CD4-positive, alpha-beta memory T cell (primary cell): ENCODE measurements at regions not wholly inside any gene's neighbourhood (a gene's known extent, or its start where the extent isn't known, plus 50 kb on each side); places are given as distances from the start of the nearest gene placed in this dataset.
"Not testable (repeated sequence)": the region's sequence is repeated elsewhere in the genome, so short reads cannot be mapped to it uniquely, and the experiment has no call there.

Experiments
- CTCF ChIA-PET: fragments of 350-600 bp; sonication (Branson Sonifier 250); formaldehyde crosslinking; loops from one replicate; lab custom pipeline; 2021; ENCODE audit warnings: inconsistent platforms; ENCODE audit not compliant: partially characterized antibody; lab: Charles Lee
- POLR2A ChIA-PET: fragments of 350-600 bp; sonication (Branson Sonifier 250); formaldehyde crosslinking; loops from one replicate; lab custom pipeline; 2021; ENCODE audit not compliant: partially characterized antibody; lab: Charles Lee
- DNase-seq, 5 donors: peaks; one replicate each; pipeline versions ENCODE4 v3.0.0 to v3.0.0-alpha.2; 2020 to 2022; ENCODE audit warnings: mixed read lengths in 1 of 5
- H3K27ac ChIP-seq: one replicate; pipeline ENCODE4 v1.7.0; 2013; ENCODE audit warnings: low read depth, low read length
- H3K27me3 ChIP-seq: 2 replicates; pipeline ENCODE4 v1.7.0; 2013; ENCODE audit warnings: mild to moderate bottlenecking, low read length, moderate library complexity; ENCODE audit not compliant: insufficient read depth
- H3K36me3 ChIP-seq: 2 replicates; pipeline ENCODE4 v1.7.0; 2013; ENCODE audit warnings: mild to moderate bottlenecking, low read length, moderate library complexity; ENCODE audit not compliant: insufficient read depth
- H3K4me1 ChIP-seq: 2 replicates; pipeline ENCODE4 v1.7.0; 2013; ENCODE audit warnings: mild to moderate bottlenecking, low read length, moderate library complexity; ENCODE audit not compliant: insufficient read depth
- H3K4me3 ChIP-seq, 2 donors: one replicate each; pipeline ENCODE4 v1.7.0; 2013; ENCODE audit warnings: low read length in 2 of 2, mild to moderate bottlenecking in 1 of 2
- H3K9me3 ChIP-seq, 2 donors: one replicate each; pipeline ENCODE4 v1.7.0; 2013; ENCODE audit warnings: low read length in 2 of 2, control low read depth in 1 of 2; ENCODE audit not compliant: control insufficient read depth in 1 of 2
- H3K27ac Mint-ChIP-seq, 7 donors: one replicate each; pipeline ENCODE4 v1.8.0; 2020 to 2021; ENCODE audit warnings: mixed read lengths in 7 of 7, mild to moderate bottlenecking in 6 of 7, inconsistent platforms in 3 of 7, moderate library complexity in 3 of 7
- H3K27me3 Mint-ChIP-seq, 2 donors: one replicate each; pipeline ENCODE4 v1.8.0; 2020 to 2021; ENCODE audit warnings: mixed read lengths in 2 of 2
- H3K36me3 Mint-ChIP-seq, 2 donors: one replicate each; pipeline ENCODE4 v1.8.0; 2020 to 2021; ENCODE audit warnings: mixed read lengths in 2 of 2, inconsistent platforms in 1 of 2, mild to moderate bottlenecking in 1 of 2
- H3K4me1 Mint-ChIP-seq, 4 donors: one replicate each; pipeline ENCODE4 v1.8.0; 2020 to 2021; ENCODE audit warnings: mixed read lengths in 4 of 4, mild to moderate bottlenecking in 1 of 4
- H3K4me3 Mint-ChIP-seq, 8 donors: one replicate each; pipeline ENCODE4 v1.8.0; 2020 to 2021; ENCODE audit warnings: mixed read lengths in 8 of 8, mild to moderate bottlenecking in 7 of 8, moderate library complexity in 6 of 8, inconsistent platforms in 3 of 8
- H3K9me3 Mint-ChIP-seq, 8 donors: one replicate each; pipeline ENCODE4 v1.8.0; 2020 to 2021; ENCODE audit warnings: mixed read lengths in 8 of 8, mild to moderate bottlenecking in 5 of 8, inconsistent platforms in 3 of 8, moderate library complexity in 1 of 8
- intact Hi-C: fragments of 100-400 bp; cut with micrococcal nuclease; formaldehyde crosslinking; loops from one replicate; pipeline ENCODE4 v1.15.1; 2023

DNA sequence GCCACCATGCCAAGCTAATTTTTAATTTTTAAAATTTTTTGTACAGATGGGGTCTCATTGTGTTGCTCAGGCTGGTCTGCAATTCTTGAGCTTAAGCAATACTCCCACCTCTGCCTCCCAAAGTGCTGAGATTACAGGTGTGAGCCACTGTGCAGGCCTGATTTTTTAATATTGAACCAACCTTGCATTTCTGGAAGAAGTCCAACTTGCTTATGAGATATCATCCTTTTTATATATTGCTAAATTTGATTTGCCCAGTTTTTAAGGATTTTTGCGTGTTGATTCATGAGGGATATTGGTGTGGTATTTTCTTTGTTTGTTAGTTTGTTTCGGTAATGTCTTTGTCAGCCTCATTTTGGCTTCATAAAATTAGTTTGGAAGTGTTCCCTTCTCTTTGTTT lies 196.4 kb downstream of the SEC14L1 start:
- Histone ChIP-seq H3K36me3 (no peaks in the 10 kb centered on the region), H3K9me3 (no peaks in the 10 kb centered on the region), H3K27me3 (no peaks in the 10 kb centered on the region), H3K4me3 (no peak overlapping the region), H3K4me1 (peaks cover 74% of the 10 kb centered on the region), H3K27ac (no peak overlapping the region)
- no peak for DNase-seq
- H3K27ac Mint-ChIP-seq, result no peak overlapping the region
- ChIA-PET CTCF (interaction anchor here (0.7 to 1.5 kb wide), 3 partner anchors 102 to 158 kb away, joined by 3 read pairs; no protein-coding TSS in a partner anchor), POLR2A (interaction anchor here (1.1 kb wide), 4 partner anchors 39 to 115 kb away, joined by 3 to 4 read pairs (median 3); no protein-coding TSS in a partner anchor)
- no peaks in the 10 kb centered on the region for H3K27me3 Mint-ChIP-seq
- no peaks in the 10 kb centered on the region for H3K36me3 Mint-ChIP-seq
- intact Hi-C loops, result no loop called here
- peaks cover 0 to 5% (median 0%) of the 10 kb centered on the region in 8 donors for H3K9me3 Mint-ChIP-seq
- peaks cover 36 to 62% (median 44%) of the 10 kb centered on the region in 4 donors for H3K4me1 Mint-ChIP-seq
- peak overlapping the region in 1 of 8 donors; percentile 22 for H3K4me3 Mint-ChIP-seq

DNA sequence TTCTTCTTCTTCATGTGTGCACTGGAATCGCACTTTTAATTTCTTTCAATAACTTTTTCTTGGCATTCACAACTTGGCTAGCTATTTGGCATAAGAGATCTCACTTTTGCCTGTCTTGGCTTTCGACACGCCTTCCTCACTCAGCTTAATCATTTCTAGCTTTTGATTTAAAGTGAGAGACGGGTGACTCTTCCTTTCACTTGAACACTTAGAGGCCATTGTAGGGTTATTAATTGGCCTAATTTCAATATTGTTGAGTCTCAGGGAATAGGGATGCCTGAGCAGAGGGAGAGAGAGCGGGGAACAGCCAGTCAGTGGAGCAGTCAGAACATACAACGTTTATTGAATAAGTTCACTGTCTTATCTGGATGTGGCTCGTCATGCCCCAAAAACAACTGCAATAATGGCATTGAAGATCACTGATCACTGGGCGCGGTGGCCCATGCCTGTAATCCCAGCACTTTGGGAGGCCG lies 200.3 kb downstream of the SEC14L1 start:
- DNase-seq, result no peak
- H3K4me3 Mint-ChIP-seq, result peak overlapping the region in 7 of 8 donors; percentile 36 to 79 (median 61)
- H3K36me3 ChIP-seq, result no peaks in the 10 kb centered on the region
- no peaks in the 10 kb centered on the region for H3K9me3 ChIP-seq
- peaks cover 90% of the 10 kb centered on the region for H3K4me1 ChIP-seq
- ChIA-PET CTCF (interaction anchor here (0.7 to 2.4 kb wide), 8 partner anchors 9 to 154 kb away, joined by 3 to 7 read pairs (median 3); no protein-coding TSS in a partner anchor), POLR2A (interaction anchor here (0.8 to 4.7 kb wide), 17 partner anchors 9 to 154 kb away, joined by 3 to 57 read pairs (median 6); no protein-coding TSS in a partner anchor)
- H3K27ac ChIP-seq, result no peak overlapping the region
- H3K36me3 Mint-ChIP-seq, result no peaks in the 10 kb centered on the region
- H3K9me3 Mint-ChIP-seq, result peaks cover 0 to 4% (median 0%) of the 10 kb centered on the region in 8 donors
- peaks cover 49 to 80% (median 59%) of the 10 kb centered on the region in 4 donors for H3K4me1 Mint-ChIP-seq
- peak overlapping the region; percentile 67 to 91 (median 85) for H3K27ac Mint-ChIP-seq
- intact Hi-C loops, result no loop called here
- H3K27me3 ChIP-seq, result no peaks in the 10 kb centered on the region
- H3K27me3 Mint-ChIP-seq, result no peaks in the 10 kb centered on the region
- H3K4me3 ChIP-seq, result no peak overlapping the region

DNA sequence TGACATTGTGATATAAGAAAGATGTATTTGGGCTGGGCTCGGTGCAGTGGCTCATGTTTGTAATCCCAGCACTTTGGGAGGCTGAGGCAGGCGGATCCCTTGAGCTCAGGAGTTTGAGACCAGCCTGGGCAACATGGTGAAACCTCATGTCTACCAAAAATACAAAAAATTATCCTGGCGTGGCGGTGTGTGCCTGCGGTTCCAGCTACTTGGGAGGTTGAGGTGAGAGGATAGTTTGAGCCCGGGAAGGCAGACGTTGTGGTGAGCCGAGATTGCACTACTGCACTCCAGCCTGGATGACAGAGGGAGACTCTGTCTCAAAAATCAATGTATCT lies 201.9 kb downstream of the SEC14L1 start:
- Histone ChIP-seq H3K27ac (peak overlapping the region; percentile 48), H3K4me1 (peaks cover 85% of the 10 kb centered on the region), H3K4me3 (peak overlapping the region in 1 of 2 donors; percentile 51)
- not testable (repeated sequence) for H3K36me3 ChIP-seq, H3K9me3 ChIP-seq, H3K36me3 Mint-ChIP-seq, DNase-seq, H3K9me3 Mint-ChIP-seq, H3K27me3 Mint-ChIP-seq, H3K27me3 ChIP-seq
- CTCF ChIA-PET, result interaction anchor here (1.4 to 2.4 kb wide), 5 partner anchors 11 to 58 kb away, joined by 3 to 11 read pairs (median 6); no protein-coding TSS in a partner anchor
- POLR2A ChIA-PET, result interaction anchor here (0.7 to 4.7 kb wide), 12 partner anchors 11 to 116 kb away, joined by 3 to 57 read pairs (median 6); no protein-coding TSS in a partner anchor
- intact Hi-C loops, result loop anchor here (1.0 kb wide), 2 partner anchors 10 to 32 kb away; no protein-coding TSS in a partner anchor
- Mint-ChIP-seq H3K27ac (peak overlapping the region; percentile 70 to 92 (median 85)), H3K4me3 (peak overlapping the region; percentile 65 to 87 (median 78)), H3K4me1 (peaks cover 48 to 82% (median 63%) of the 10 kb centered on the region in 4 donors)

DNA sequence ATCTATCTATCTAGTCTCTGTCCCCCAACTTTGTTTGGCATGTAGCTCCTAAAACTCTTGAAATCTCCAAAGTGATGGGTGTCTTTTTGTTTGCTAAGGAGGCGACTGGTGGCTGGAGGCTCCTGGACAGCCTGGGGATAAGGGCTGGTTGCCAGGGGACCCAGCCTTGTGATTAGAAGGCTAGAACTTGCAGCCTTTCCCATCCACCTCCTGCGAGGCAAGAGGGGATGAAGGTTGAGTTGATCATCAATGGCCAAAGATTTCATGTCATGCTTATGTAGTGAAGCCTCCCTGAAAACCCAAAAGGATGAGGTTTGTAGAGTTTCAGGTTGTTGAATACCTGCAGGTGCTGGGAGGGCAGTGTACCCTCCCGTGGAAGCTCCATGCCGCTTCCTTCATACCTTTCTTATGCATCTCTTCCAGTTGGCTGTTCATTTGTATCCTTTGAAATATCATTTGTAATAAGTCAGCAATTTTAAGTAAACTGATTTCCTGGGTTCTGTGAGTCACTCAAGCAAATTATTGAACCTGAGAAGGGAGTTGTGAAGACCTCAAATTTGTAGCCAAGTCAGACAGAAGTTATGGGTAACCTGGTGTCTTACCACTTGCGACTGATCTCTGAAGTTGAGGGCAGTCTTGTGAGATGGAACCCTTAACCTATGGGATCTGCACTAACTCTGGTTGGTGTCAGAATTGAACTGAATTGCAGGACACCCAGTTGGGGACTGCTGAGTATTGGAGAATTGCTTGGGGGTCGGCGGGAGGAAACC lies 202.4 kb downstream of the SEC14L1 start:
- Histone ChIP-seq H3K4me3 (peak overlapping the region in 1 of 2 donors; percentile 51), H3K36me3 (no peaks in the 10 kb centered on the region), H3K27ac (peak overlapping the region; percentile 48), H3K4me1 (peaks cover 79% of the 10 kb centered on the region), H3K27me3 (no peaks in the 10 kb centered on the region), H3K9me3 (no peaks in the 10 kb centered on the region)
- Mint-ChIP-seq H3K27me3 (no peaks in the 10 kb centered on the region), H3K4me1 (peaks cover 48 to 76% (median 60%) of the 10 kb centered on the region in 4 donors), H3K9me3 (no peaks in the 10 kb centered on the region), H3K4me3 (peak overlapping the region; percentile 65 to 87 (median 78)), H3K36me3 (no peaks in the 10 kb centered on the region), H3K27ac (peak overlapping the region; percentile 70 to 92 (median 85))
- ChIA-PET CTCF (interaction anchor here (1.4 to 2.4 kb wide), 5 partner anchors 11 to 57 kb away, joined by 3 to 11 read pairs (median 6); no protein-coding TSS in a partner anchor), POLR2A (interaction anchor here (0.7 to 4.7 kb wide), 12 partner anchors 11 to 116 kb away, joined by 3 to 57 read pairs (median 6); no protein-coding TSS in a partner anchor)
- intact Hi-C loops, result no loop called here
- no peak for DNase-seq

DNA sequence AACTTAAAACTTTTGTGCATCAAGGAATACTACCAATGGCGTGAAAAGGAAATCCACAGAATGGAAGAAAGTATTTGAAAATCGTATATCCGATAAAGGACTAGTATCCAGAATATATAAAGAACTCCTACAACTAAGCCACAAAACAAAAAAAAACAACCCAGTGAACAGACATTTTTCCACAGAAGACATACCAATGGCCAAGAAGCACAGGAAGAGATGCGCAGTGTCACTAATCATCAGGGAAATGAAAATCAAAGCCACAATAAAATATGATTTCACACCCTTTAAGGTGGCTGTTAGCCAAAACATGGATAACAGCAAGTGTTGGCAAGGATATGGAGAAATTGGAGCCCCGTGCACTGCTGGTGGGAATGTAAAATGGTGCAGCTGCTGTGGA lies 203.3 kb downstream of the SEC14L1 start:
- Mint-ChIP-seq H3K27me3 (no peaks in the 10 kb centered on the region), H3K27ac (peak overlapping the region in 6 of 7 donors; percentile 1 to 92 (median 86)), H3K4me1 (peaks cover 42 to 68% (median 57%) of the 10 kb centered on the region in 4 donors), H3K9me3 (no peaks in the 10 kb centered on the region), H3K36me3 (no peaks in the 10 kb centered on the region), H3K4me3 (peak overlapping the region in 3 of 8 donors; percentile 65 to 87 (median 78))
- Histone ChIP-seq H3K27ac (no peak overlapping the region), H3K36me3 (no peaks in the 10 kb centered on the region), H3K4me3 (no peak overlapping the region), H3K4me1 (peaks cover 71% of the 10 kb centered on the region), H3K9me3 (no peaks in the 10 kb centered on the region), H3K27me3 (no peaks in the 10 kb centered on the region)
- intact Hi-C loops, result no loop called here
- ChIA-PET CTCF (interaction anchor here (1.5 kb wide), 1 partner anchor 17 kb away, joined by 3 read pairs; no protein-coding TSS in a partner anchor), POLR2A (interaction anchor here (0.9 to 4.7 kb wide), 6 partner anchors 12 to 62 kb away, joined by 3 to 54 read pairs (median 5); no protein-coding TSS in a partner anchor)
- DNase-seq, result no peak

DNA sequence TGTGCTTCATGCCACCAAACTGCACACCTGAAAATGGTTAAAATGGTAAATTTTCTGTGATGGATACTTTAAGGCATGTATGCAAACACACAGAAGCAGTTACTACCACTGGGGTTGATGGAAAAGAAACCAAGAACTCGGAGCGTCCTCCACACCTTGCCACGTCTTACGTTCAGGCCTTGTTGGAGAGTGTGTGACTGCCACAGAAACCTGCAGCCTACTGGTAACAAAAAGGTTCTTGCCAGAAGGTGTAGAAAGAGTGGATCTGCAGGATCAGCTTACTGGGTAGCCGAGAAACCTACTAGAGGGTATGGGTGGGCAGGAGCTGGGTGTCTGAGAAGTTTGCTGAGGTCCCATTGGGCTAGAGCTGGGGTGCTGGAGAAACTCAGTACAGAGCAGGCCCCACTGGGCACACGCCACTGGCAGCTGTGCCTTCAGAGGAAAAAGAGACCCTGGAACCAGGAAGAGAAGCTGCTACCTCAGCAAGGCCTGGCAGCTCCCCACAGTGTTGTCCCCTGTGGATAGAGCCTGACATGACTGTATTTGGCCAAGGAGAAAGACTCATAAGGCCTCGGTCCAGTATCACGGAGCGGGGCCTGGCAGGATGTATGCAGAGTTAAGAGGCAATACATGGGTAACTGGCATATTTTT lies 204.6 kb downstream of the SEC14L1 start:
- intact Hi-C loops, result no loop called here
- Histone ChIP-seq H3K4me1 (peaks cover 58% of the 10 kb centered on the region), H3K27ac (no peak overlapping the region), H3K9me3 (no peaks in the 10 kb centered on the region), H3K27me3 (no peaks in the 10 kb centered on the region), H3K4me3 (no peak overlapping the region), H3K36me3 (no peaks in the 10 kb centered on the region)
- ChIA-PET POLR2A (interaction anchor here (0.7 to 2.7 kb wide), 8 partner anchors 7 to 109 kb away, joined by 3 to 16 read pairs (median 6); no protein-coding TSS in a partner anchor), CTCF (interaction anchor here (3.5 kb wide), 1 partner anchor 13 kb away, joined by 20 read pairs; no protein-coding TSS in a partner anchor)
- Mint-ChIP-seq H3K27me3 (no peaks in the 10 kb centered on the region), H3K4me3 (peak overlapping the region in 3 of 8 donors; percentile 30 to 57 (median 35)), H3K9me3 (no peaks in the 10 kb centered on the region), H3K36me3 (no peaks in the 10 kb centered on the region), H3K4me1 (peaks cover 39 to 62% (median 52%) of the 10 kb centered on the region in 4 donors), H3K27ac (peak overlapping the region in 6 of 7 donors; percentile 53 to 87 (median 78))
- DNase-seq, result no peak
